SK-N-SH treated with all-trans-retinoic acid at 6 μM for 48 hours (cell line): ENCODE measurements at regions not wholly inside any gene's neighbourhood (a gene's known extent, or its start where the extent isn't known, plus 50 kb on each side); places are given as distances from the start of the nearest gene placed in this dataset.

Experiments
- ATAC-seq: fragments of 200-7000 bp; cut with Tn5 transposase; 3 replicates; pipeline ENCODE4 v1.9.1; 2020; ENCODE audit warnings: mild to moderate bottlenecking, moderate library complexity
- ARNTL ChIP-seq: fragments of 450-650 bp; formaldehyde crosslinking; IDR thresholded peaks from 2 replicates; pipeline ENCODE4 v1.5.0; 2020; ENCODE audit warnings: low read depth, mild to moderate bottlenecking, moderate library complexity, borderline replicate concordance
- BACH2 ChIP-seq: fragments of 250-450 bp; sonication (Bioruptor Pico); IDR thresholded peaks from 2 replicates; pipeline ENCODE4 v1.9.0; 2021; ENCODE audit warnings: mild to moderate bottlenecking, borderline replicate concordance
- CSDC2 ChIP-seq: fragments of 250-450 bp; sonication (Bioruptor Pico); IDR thresholded peaks from 2 replicates; pipeline ENCODE4 v1.5.0; 2020; ENCODE audit warnings: mild to moderate bottlenecking, moderate library complexity
- ESRRG ChIP-seq: fragments of 250-450 bp; sonication (Bioruptor Pico); IDR thresholded peaks from 2 replicates; pipeline ENCODE4 v1.6.1; 2021; ENCODE audit warnings: mild to moderate bottlenecking
- GLIS3 ChIP-seq: fragments of 250-450 bp; sonication (Bioruptor Pico); IDR thresholded peaks from 2 replicates; pipeline ENCODE4 v1.5.0; 2020; ENCODE audit warnings: mild to moderate bottlenecking, moderate library complexity
- ISL1 ChIP-seq: fragments of 250-450 bp; sonication (Bioruptor Pico); IDR thresholded peaks from 2 replicates; pipeline ENCODE4 v2.1.2; 2022; ENCODE audit warnings: mild to moderate bottlenecking, moderate library complexity
- OSR1 ChIP-seq: fragments of 250-450 bp; sonication (Bioruptor Pico); IDR thresholded peaks from 2 replicates; pipeline ENCODE4 v1.8.0; 2022; ENCODE audit warnings: moderate library complexity, mild to moderate bottlenecking, inconsistent platforms
- PPARA ChIP-seq: fragments of 250-450 bp; sonication (Bioruptor Pico); IDR thresholded peaks from 2 replicates; pipeline ENCODE4 v1.5.0; 2020; ENCODE audit warnings: mild to moderate bottlenecking, borderline replicate concordance
- RARB ChIP-seq: fragments of 250-450 bp; sonication (Bioruptor Pico); IDR thresholded peaks from 2 replicates; pipeline ENCODE4 v1.8.0; 2021; ENCODE audit warnings: mild to moderate bottlenecking, moderate library complexity
- SNAI2 ChIP-seq: fragments of 250-450 bp; sonication (Bioruptor Pico); IDR thresholded peaks from 2 replicates; pipeline ENCODE4 v1.5.0; 2020; ENCODE audit warnings: mild to moderate bottlenecking, moderate library complexity
- TCF4 ChIP-seq: fragments of 250-450 bp; sonication (Bioruptor Pico); IDR thresholded peaks from 2 replicates; pipeline ENCODE4 v1.8.0; 2021; ENCODE audit warnings: mild to moderate bottlenecking, moderate library complexity, borderline replicate concordance
- TOX ChIP-seq: fragments of 250-450 bp; sonication (Bioruptor Pico); IDR thresholded peaks from 2 replicates; pipeline ENCODE4 v1.8.0; 2021; ENCODE audit warnings: mild to moderate bottlenecking, moderate library complexity, borderline replicate concordance
- ZC3H10 ChIP-seq: fragments of 250-450 bp; sonication (Bioruptor Pico); IDR thresholded peaks from 2 replicates; pipeline ENCODE4 v1.5.1; 2021; ENCODE audit warnings: mild to moderate bottlenecking, moderate library complexity
- ZFP3 ChIP-seq: fragments of 250-450 bp; sonication (Bioruptor Pico); IDR thresholded peaks from 2 replicates; pipeline ENCODE4 v1.5.0; 2020; ENCODE audit warnings: mild to moderate bottlenecking, moderate library complexity
- ZFP30 ChIP-seq: fragments of 450-650 bp; formaldehyde crosslinking; IDR thresholded peaks from 2 replicates; pipeline ENCODE4 v1.5.0; 2022; ENCODE audit warnings: mild to moderate bottlenecking, moderate library complexity
- ZNF565 ChIP-seq: fragments of 450-650 bp; formaldehyde crosslinking; conservative IDR thresholded peaks from 2 replicates; pipeline ENCODE4 v1.5.0; 2020; ENCODE audit warnings: low read depth, mild to moderate bottlenecking, moderate library complexity
- ZNF70 ChIP-seq: fragments of 450-650 bp; formaldehyde crosslinking; IDR thresholded peaks from 2 replicates; pipeline ENCODE4 v1.5.0; 2020; ENCODE audit warnings: mild to moderate bottlenecking, moderate library complexity
- ZNF8 ChIP-seq: fragments of 450-650 bp; formaldehyde crosslinking; IDR thresholded peaks from 2 replicates; pipeline ENCODE4 v1.5.0; 2020; ENCODE audit warnings: mild to moderate bottlenecking, moderate library complexity
- TF ChIP-seq, protein P1 (sequence below): fragments of 250-450 bp; sonication (Bioruptor Pico); IDR thresholded peaks from 2 replicates; pipeline ENCODE4 v1.5.0; 2020; ENCODE audit warnings: mild to moderate bottlenecking, moderate library complexity
- TF ChIP-seq, protein P2 (sequence below): fragments of 250-450 bp; sonication (Bioruptor Pico); IDR thresholded peaks from 2 replicates; pipeline ENCODE4 v1.8.0; 2021; ENCODE audit warnings: low read depth, mild to moderate bottlenecking, moderate library complexity, borderline replicate concordance
- TF ChIP-seq, protein P3 (sequence below): fragments of 250-450 bp; sonication (Bioruptor Pico); IDR thresholded peaks from 2 replicates; pipeline ENCODE4 v1.5.1; 2020; ENCODE audit warnings: low read depth, mild to moderate bottlenecking, moderate library complexity
- TF ChIP-seq, protein P4 (sequence below): fragments of 250-450 bp; sonication (Bioruptor Pico); IDR thresholded peaks from 2 replicates; pipeline ENCODE4 v1.8.0; 2020; ENCODE audit warnings: mild to moderate bottlenecking, moderate library complexity, borderline replicate concordance

DNA sequence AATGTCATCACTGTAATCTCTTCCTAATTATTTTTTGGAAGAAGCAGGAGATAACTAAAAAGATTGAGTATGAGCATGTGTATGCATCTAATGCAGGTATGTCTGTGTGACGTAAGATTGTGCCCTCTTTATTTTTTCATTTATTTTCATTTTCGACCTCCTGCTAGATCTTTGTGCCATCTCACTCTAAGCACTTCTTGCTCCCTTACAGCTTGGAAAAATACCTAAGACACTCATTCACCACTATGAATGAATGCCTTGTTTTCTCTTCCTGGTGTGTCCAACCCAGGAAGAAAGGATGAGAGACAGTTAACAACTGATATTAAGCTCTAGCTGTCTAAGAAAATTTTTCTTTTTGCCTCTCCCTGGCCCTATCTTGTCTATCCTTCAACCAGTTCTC is 76.8 kb upstream of the CISTR start:
- TF ChIP-seq, protein P1, sequence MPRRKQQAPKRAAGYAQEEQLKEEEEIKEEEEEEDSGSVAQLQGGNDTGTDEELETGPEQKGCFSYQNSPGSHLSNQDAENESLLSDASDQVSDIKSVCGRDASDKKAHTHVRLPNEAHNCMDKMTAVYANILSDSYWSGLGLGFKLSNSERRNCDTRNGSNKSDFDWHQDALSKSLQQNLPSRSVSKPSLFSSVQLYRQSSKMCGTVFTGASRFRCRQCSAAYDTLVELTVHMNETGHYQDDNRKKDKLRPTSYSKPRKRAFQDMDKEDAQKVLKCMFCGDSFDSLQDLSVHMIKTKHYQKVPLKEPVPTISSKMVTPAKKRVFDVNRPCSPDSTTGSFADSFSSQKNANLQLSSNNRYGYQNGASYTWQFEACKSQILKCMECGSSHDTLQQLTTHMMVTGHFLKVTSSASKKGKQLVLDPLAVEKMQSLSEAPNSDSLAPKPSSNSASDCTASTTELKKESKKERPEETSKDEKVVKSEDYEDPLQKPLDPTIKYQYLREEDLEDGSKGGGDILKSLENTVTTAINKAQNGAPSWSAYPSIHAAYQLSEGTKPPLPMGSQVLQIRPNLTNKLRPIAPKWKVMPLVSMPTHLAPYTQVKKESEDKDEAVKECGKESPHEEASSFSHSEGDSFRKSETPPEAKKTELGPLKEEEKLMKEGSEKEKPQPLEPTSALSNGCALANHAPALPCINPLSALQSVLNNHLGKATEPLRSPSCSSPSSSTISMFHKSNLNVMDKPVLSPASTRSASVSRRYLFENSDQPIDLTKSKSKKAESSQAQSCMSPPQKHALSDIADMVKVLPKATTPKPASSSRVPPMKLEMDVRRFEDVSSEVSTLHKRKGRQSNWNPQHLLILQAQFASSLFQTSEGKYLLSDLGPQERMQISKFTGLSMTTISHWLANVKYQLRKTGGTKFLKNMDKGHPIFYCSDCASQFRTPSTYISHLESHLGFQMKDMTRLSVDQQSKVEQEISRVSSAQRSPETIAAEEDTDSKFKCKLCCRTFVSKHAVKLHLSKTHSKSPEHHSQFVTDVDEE (CRISPR knock-in tag) = no peak
- TF ChIP-seq ZFP3 (no peak), ZC3H10 (no peak), ZFP30 (no peak), CSDC2 (CRISPR knock-in tag) (no peak), SNAI2 (CRISPR knock-in tag) (no peak), BACH2 (CRISPR knock-in tag) (no peak), TCF4 (no peak), RARB (no peak), OSR1 (CRISPR knock-in tag) (no peak), ISL1 (no peak), GLIS3 (CRISPR knock-in tag) (no peak), TOX (CRISPR knock-in tag) (no peak), ARNTL (CRISPR knock-in tag) (no peak)
- TF ChIP-seq, protein P2, sequence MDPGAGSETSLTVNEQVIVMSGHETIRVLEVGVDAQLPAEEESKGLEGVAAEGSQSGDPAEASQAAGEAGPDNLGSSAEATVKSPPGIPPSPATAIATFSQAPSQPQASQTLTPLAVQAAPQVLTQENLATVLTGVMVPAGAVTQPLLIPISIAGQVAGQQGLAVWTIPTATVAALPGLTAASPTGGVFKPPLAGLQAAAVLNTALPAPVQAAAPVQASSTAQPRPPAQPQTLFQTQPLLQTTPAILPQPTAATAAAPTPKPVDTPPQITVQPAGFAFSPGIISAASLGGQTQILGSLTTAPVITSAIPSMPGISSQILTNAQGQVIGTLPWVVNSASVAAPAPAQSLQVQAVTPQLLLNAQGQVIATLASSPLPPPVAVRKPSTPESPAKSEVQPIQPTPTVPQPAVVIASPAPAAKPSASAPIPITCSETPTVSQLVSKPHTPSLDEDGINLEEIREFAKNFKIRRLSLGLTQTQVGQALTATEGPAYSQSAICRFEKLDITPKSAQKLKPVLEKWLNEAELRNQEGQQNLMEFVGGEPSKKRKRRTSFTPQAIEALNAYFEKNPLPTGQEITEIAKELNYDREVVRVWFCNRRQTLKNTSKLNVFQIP (CRISPR knock-in tag) = no peak
- TF ChIP-seq, protein P3, sequence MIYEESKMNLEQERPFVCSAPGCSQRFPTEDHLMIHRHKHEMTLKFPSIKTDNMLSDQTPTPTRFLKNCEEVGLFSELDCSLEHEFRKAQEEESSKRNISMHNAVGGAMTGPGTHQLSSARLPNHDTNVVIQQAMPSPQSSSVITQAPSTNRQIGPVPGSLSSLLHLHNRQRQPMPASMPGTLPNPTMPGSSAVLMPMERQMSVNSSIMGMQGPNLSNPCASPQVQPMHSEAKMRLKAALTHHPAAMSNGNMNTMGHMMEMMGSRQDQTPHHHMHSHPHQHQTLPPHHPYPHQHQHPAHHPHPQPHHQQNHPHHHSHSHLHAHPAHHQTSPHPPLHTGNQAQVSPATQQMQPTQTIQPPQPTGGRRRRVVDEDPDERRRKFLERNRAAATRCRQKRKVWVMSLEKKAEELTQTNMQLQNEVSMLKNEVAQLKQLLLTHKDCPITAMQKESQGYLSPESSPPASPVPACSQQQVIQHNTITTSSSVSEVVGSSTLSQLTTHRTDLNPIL (CRISPR knock-in tag) = no peak
- TF ChIP-seq, protein P4, sequence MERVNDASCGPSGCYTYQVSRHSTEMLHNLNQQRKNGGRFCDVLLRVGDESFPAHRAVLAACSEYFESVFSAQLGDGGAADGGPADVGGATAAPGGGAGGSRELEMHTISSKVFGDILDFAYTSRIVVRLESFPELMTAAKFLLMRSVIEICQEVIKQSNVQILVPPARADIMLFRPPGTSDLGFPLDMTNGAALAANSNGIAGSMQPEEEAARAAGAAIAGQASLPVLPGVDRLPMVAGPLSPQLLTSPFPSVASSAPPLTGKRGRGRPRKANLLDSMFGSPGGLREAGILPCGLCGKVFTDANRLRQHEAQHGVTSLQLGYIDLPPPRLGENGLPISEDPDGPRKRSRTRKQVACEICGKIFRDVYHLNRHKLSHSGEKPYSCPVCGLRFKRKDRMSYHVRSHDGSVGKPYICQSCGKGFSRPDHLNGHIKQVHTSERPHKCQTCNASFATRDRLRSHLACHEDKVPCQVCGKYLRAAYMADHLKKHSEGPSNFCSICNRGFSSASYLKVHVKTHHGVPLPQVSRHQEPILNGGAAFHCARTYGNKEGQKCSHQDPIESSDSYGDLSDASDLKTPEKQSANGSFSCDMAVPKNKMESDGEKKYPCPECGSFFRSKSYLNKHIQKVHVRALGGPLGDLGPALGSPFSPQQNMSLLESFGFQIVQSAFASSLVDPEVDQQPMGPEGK (CRISPR knock-in tag) = no peak
- no peak for ATAC-seq

DNA sequence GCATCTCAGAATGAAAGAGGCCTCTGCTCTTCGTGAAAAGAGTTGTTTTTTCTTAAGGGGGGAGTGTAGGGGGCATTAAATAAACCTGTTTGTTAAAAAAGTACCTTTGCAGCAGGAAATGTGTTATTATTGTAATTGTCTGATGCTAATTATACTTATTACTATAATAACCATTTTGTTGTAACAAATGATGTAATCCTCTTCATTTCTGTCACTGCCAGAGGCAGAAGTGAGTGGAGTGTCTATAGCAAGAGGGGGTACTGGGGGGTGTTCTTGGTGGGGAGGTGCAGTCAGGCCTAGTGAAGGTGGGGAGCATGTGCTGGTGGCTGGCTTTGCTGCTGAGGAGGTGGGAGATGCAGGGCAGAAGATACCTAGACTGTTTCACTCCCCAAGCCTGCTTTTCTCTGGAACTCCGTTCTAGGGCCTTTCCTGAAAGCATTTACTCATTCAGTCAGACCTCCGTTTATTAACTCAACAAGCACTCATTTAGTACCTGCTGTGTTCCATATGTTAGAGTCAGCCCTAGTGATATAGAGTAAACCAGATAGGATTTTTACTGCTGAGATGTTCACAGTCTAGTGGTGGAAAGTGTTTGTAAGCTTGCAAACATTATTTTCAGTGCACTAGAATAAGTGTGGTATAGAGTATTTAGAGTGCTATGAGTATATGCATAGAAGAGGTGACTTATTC is 77.5 kb upstream of the CISTR start:
- no peak for ATAC-seq
- TF ChIP-seq ISL1 = no peak

DNA sequence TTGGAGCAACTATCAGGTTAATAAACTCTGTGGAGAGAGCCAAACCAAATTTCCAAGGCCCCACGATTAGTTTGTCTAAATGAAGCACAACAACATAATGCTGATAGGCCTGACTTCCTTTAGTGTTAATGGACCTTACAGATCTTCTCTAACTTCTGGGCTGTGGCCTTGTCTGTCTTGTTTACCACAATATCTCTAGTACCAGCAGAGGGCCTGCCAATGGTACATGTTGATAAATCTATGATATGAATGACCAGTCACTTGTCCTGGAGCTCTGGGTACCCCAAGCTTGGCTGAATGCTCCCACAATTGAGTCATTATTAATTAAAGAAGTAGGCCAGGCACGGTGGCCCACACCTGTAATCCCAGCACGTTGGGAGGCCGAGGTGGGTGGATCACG is 78.9 kb upstream of the CISTR start:
- ATAC-seq = no peak
- TF ChIP-seq PPARA (no peak), OSR1 (CRISPR knock-in tag) (no peak), BACH2 (CRISPR knock-in tag) (no peak), ZFP3 (no peak), ARNTL (CRISPR knock-in tag) (no peak), ZNF8 (CRISPR knock-in tag) (no peak), ZNF70 (CRISPR knock-in tag) (no peak), ZFP30 (no peak), RARB (no peak), ESRRG (CRISPR knock-in tag) (no peak), GLIS3 (CRISPR knock-in tag) (no peak), ZNF565 (CRISPR knock-in tag) (no peak)
- TF ChIP-seq, protein P2 (CRISPR knock-in tag) = no peak
- TF ChIP-seq, protein P1 (CRISPR knock-in tag) = no peak
- TF ChIP-seq, protein P4 (CRISPR knock-in tag) = no peak
